ENCODE measurements at regions not wholly inside any gene's neighbourhood (a gene's known extent, or its start where the extent isn't known, plus 50 kb on each side); places are given as distances from the start of the nearest gene placed in this dataset.
A peak's percentile ranks its signal among the peaks of the same experiment; 100 is the strongest.

- in situ Hi-C loops (cut with HindIII; ENCODE audit: low pct_ligation_motif_present, low pct_unique_long_range_greater_than_20kb, low sequenced_read_pairs), result no loop called here
- no peak for DNase-seq
Measured at GRCh38 chr15:95327183-95327525, 1003.3 kb upstream of the NR2F2 start.

GRCh38 chr15:95327661-95328060 is 1002.8 kb upstream of the NR2F2 start:
- in situ Hi-C loops (cut with HindIII; ENCODE audit: low pct_ligation_motif_present, low pct_unique_long_range_greater_than_20kb, low sequenced_read_pairs), result no loop called here

GRCh38 chr15:95328559-95328958 is 1001.9 kb upstream of the NR2F2 start:
- in situ Hi-C loops (cut with HindIII; ENCODE audit: low pct_ligation_motif_present, low pct_unique_long_range_greater_than_20kb, low sequenced_read_pairs), result no loop called here
- DNase-seq, result no peak

More at GRCh38 chr15:95327661-95328060, 1002.8 kb upstream of the NR2F2 start:
- no peak for DNase-seq

DNA sequence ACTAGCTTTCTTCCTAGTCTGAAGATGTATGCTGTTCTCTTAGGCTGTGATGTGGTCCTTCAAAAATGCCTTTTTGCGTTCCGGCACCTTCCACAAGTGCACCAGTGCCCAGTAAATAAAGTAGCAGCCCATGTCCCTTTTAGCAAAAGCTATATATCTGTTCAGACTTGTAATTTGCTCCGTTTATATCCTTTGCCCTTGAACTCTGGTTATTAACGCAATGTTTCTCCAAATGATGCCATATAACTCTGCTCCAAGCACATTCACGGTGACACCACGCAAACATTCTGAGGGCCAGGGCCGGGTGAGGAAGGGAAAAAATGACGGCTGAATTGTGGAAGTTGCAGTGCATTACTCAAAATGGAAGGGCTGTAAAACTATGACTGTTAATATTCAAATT is 1001.1 kb upstream of the NR2F2 start:
- in situ Hi-C loops (cut with HindIII; ENCODE audit: low pct_ligation_motif_present, low pct_unique_long_range_greater_than_20kb, low sequenced_read_pairs), result no loop called here
- no peak for DNase-seq

DNA sequence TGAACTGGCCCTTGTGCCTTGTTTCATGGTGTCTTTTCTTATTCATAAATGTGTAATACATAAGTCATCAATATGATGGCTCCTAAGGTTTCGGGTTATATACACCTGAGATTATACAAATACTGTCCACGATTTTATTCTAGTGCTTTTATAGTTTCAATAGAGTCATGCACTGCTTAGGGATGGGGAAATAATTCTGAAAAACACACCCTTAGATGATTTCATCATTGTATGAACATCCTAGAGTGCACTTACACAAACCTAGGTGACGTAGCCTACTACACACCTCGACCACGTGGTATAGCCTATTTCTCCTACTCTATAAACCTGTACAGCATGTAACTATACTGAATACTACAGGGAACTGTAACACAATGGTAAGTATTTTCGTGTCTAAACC is 988.8 kb upstream of the NR2F2 start:
- in situ Hi-C loops (cut with HindIII; ENCODE audit: low pct_ligation_motif_present, low pct_unique_long_range_greater_than_20kb, low sequenced_read_pairs), result no loop called here

GRCh38 chr15:95345867-95346266 is 984.6 kb upstream of the NR2F2 start:
- DNase-seq, result no peak
- in situ Hi-C loops (cut with HindIII; ENCODE audit: low pct_ligation_motif_present, low pct_unique_long_range_greater_than_20kb, low sequenced_read_pairs), result no loop called here

More for the DNA sequence above, 988.8 kb upstream of the NR2F2 start:
- no peak for DNase-seq

- in situ Hi-C loops (cut with HindIII; ENCODE audit: low pct_ligation_motif_present, low pct_unique_long_range_greater_than_20kb, low sequenced_read_pairs), result no loop called here
- DNase-seq, result no peak
Measured at GRCh38 chr15:95346721-95347475, 983.6 kb upstream of the NR2F2 start.

DNA sequence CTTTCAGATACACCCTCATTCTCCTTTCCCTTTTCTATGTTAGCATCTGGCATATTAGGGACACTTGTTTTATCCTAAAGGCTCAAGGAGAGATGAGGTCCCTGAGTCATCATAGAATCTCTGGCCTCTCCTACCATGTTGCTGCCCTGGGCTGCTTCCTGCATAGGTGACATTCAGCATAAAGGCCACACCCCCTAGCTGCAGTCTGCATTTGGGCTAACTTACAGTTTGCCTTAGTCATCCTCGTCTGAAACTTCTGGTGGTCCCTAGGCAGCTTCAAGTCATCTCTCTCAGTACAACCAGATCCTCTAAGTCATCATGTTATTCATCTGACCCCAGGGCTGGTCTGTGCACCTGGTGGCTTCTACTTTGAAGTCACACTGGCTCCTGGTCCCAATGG is 982.7 kb upstream of the NR2F2 start:
- DNase-seq, result no peak
- in situ Hi-C loops (cut with HindIII; ENCODE audit: low pct_ligation_motif_present, low pct_unique_long_range_greater_than_20kb, low sequenced_read_pairs), result no loop called here

DNA sequence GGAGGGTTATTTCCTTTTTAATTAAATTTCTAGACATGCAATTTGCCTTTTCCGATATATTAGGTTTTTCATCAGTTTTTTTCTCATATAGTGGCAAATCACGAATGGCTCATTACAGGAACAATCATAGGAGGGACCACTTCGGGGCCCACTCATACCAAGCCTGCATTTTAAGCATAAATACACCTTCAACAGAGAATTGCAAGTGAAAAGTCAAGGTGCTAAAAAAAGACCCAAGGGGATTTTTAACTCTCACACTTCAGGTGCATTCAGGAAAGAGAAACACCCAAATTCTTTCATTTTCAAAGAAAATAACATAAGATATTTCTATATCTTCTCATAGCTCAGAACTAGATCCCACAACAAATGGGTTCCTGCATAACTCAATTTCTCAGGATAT is 979.6 kb upstream of the NR2F2 start:
- in situ Hi-C loops (cut with HindIII; ENCODE audit: low pct_ligation_motif_present, low pct_unique_long_range_greater_than_20kb, low sequenced_read_pairs), result no loop called here
- DNase-seq, result no peak

- DNase-seq, result no peak
- in situ Hi-C loops (cut with HindIII; ENCODE audit: low pct_ligation_motif_present, low pct_unique_long_range_greater_than_20kb, low sequenced_read_pairs), result no loop called here
Measured at GRCh38 chr15:95352631-95353187, 977.8 kb upstream of the NR2F2 start.

GRCh38 chr15:95353512-95353911 is 977.0 kb upstream of the NR2F2 start:
- no peak for DNase-seq
- in situ Hi-C loops (cut with HindIII; ENCODE audit: low pct_ligation_motif_present, low pct_unique_long_range_greater_than_20kb, low sequenced_read_pairs), result no loop called here

GRCh38 chr15:95359966-95360365 is 970.5 kb upstream of the NR2F2 start:
- in situ Hi-C loops (cut with HindIII; ENCODE audit: low pct_ligation_motif_present, low pct_unique_long_range_greater_than_20kb, low sequenced_read_pairs), result no loop called here
- DNase-seq, result no peak

DNA sequence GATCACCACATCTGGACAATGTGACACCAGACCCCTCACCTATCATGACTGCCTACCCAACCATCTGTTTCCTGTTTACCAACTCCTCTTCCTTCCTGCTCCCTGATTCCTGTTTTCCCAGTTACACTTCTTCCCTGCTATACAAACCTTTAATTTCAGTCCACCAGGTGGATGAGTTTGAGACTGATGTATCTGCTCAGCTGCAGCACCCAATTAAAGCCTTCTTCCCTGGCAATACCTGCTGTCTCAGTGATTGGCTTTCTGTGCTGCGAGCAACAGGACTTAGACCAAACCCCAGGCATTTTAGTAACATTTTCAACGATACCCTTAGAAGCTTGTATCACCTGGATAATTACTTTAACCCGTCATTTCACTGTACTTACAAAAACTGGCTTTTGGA is 968.2 kb upstream of the NR2F2 start:
- in situ Hi-C loops (cut with HindIII; ENCODE audit: low pct_ligation_motif_present, low pct_unique_long_range_greater_than_20kb, low sequenced_read_pairs), result no loop called here
- no peak for DNase-seq

GRCh38 chr15:95363646-95364045 is 966.9 kb upstream of the NR2F2 start:
- no peak for DNase-seq
- in situ Hi-C loops (cut with HindIII; ENCODE audit: low pct_ligation_motif_present, low pct_unique_long_range_greater_than_20kb, low sequenced_read_pairs), result no loop called here

DNA sequence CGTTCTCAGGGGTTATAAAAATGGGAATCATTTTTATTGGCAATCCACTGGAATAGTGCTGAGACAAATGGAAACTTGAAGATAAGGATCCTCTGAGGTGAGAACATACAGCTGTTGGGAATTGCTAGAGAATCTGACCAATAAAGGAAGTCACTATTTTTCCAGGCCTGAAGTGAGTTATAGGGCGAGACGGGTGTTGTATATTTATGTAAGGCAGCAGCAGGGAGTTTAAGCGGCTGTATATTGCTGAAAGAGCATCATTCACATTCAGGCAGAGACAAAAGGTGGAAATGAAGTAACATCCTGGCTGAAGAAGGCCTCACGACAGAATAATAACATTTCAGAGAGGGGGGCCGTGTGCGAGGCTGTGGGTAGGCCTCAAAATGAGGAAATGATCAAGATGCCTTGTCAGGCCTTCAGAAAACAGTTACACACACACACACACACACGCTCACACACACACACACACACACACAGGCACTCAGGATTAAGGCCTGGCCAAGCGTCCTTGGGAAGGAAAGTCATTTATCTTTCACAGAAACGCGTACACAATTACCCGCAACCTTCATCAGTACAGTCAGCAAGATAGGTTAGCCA is 964.9 kb upstream of the NR2F2 start:
- in situ Hi-C loops (cut with HindIII; ENCODE audit: low pct_ligation_motif_present, low pct_unique_long_range_greater_than_20kb, low sequenced_read_pairs), result no loop called here
- DNase-seq, result no peak

GRCh38 chr15:95368191-95368590 is 962.3 kb upstream of the NR2F2 start:
- peak; percentile 30 for DNase-seq

GRCh38 chr15:95368755-95369601 is 961.5 kb upstream of the NR2F2 start:
- no peak for DNase-seq
- in situ Hi-C loops (cut with HindIII; ENCODE audit: low pct_ligation_motif_present, low pct_unique_long_range_greater_than_20kb, low sequenced_read_pairs), result no loop called here

More at GRCh38 chr15:95368191-95368590, 962.3 kb upstream of the NR2F2 start:
- in situ Hi-C loops (cut with HindIII; ENCODE audit: low pct_ligation_motif_present, low pct_unique_long_range_greater_than_20kb, low sequenced_read_pairs), result no loop called here

- no peak for DNase-seq
- in situ Hi-C loops (cut with HindIII; ENCODE audit: low pct_ligation_motif_present, low pct_unique_long_range_greater_than_20kb, low sequenced_read_pairs), result no loop called here
Measured at GRCh38 chr15:95370291-95370690, 960.2 kb upstream of the NR2F2 start.

DNA sequence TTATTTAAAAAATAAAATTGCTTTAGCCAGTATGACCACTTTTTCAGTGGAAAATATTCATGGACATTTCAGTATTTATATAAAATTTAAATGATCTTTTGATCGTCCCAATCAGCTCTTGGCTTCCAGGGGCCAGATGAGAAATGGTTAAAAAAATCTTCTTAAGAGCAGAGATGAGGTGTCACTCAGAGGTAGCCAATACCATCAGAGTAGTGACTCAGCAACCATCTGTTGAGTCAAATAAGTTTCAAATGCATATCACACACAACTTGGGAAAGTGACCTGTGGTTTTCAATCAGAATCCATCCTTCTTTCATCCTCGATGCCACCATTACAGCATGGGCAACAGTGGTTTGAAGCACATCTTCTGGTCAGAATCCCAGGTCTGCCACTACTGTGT is 958.8 kb upstream of the NR2F2 start:
- in situ Hi-C loops (cut with HindIII; ENCODE audit: low pct_ligation_motif_present, low pct_unique_long_range_greater_than_20kb, low sequenced_read_pairs), result no loop called here
- peak; percentile 6 for DNase-seq

Data from ACHN (cell line).